ENCODE measurements at regions not wholly inside any gene's neighbourhood (a gene's known extent, or its start where the extent isn't known, plus 50 kb on each side); places are given as distances from the start of the nearest gene placed in this dataset.

GRCh38 chr3:127091376-127091775, 101.6 kb upstream of the PRR23E start:
- no peak for DNase-seq

GRCh38 chr3:127092368-127092767, 100.6 kb upstream of the PRR23E start:
- DNase-seq = no peak

- DNase-seq = no peak
Measured at GRCh38 chr3:127092776-127093175, 100.2 kb upstream of the PRR23E start.

GRCh38 chr3:127093312-127093711, 99.6 kb upstream of the PRR23E start:
- DNase-seq = no peak

GRCh38 chr3:127095774-127096173, 97.2 kb upstream of the PRR23E start:
- no peak for DNase-seq

GRCh38 chr3:127096256-127097071, 96.5 kb upstream of the PRR23E start:
- no peak for DNase-seq

GRCh38 chr3:127097072-127097405, 95.9 kb upstream of the PRR23E start:
- no peak for DNase-seq

GRCh38 chr3:127097481-127097880, 95.5 kb upstream of the PRR23E start:
- no peak for DNase-seq

GRCh38 chr3:127099982-127100381, 92.9 kb upstream of the PRR23E start:
- DNase-seq = no peak

GRCh38 chr3:127100459-127101410, 92.2 kb upstream of the PRR23E start:
- no peak for DNase-seq

GRCh38 chr3:127101411-127102187, 91.3 kb upstream of the PRR23E start:
- DNase-seq = no peak

- no peak for DNase-seq
Measured at GRCh38 chr3:127102188-127102520, 90.8 kb upstream of the PRR23E start.

- DNase-seq = no peak
Measured at GRCh38 chr3:127102587-127102986, 90.3 kb upstream of the PRR23E start.

GRCh38 chr3:127103080-127103479, 89.9 kb upstream of the PRR23E start:
- no peak for DNase-seq

- no peak for DNase-seq
Measured at GRCh38 chr3:127104586-127104985, 88.3 kb upstream of the PRR23E start.

- DNase-seq = no peak
Measured at GRCh38 chr3:127105587-127105986, 87.3 kb upstream of the PRR23E start.

GRCh38 chr3:127106053-127106452, 86.9 kb upstream of the PRR23E start:
- DNase-seq = no peak

- DNase-seq = no peak
Measured at GRCh38 chr3:127106456-127106855, 86.5 kb upstream of the PRR23E start.

- no peak for DNase-seq
Measured at GRCh38 chr3:127107002-127107401, 85.9 kb upstream of the PRR23E start.

- DNase-seq = no peak
Measured at GRCh38 chr3:127107491-127108375, 85.2 kb upstream of the PRR23E start.

- no peak for DNase-seq
Measured at GRCh38 chr3:127108796-127109195, 84.1 kb upstream of the PRR23E start.

Data from dermis blood vessel endothelial cell (primary cell).